ENCODE measurements at regions not wholly inside any gene's neighbourhood (a gene's known extent, or its start where the extent isn't known, plus 50 kb on each side); places are given as distances from the start of the nearest gene placed in this dataset.
A peak's percentile ranks its signal among the peaks of the same experiment; 100 is the strongest.
"Not testable (repeated sequence)": the region's sequence is repeated elsewhere in the genome, so short reads cannot be mapped to it uniquely, and the experiment has no call there.

GRCh38 chr7:136405931-136406777, 429.0 kb upstream of the MTPN start:
- DNase-seq (ENCODE audit: low spot score), result peak; percentile 77

DNA sequence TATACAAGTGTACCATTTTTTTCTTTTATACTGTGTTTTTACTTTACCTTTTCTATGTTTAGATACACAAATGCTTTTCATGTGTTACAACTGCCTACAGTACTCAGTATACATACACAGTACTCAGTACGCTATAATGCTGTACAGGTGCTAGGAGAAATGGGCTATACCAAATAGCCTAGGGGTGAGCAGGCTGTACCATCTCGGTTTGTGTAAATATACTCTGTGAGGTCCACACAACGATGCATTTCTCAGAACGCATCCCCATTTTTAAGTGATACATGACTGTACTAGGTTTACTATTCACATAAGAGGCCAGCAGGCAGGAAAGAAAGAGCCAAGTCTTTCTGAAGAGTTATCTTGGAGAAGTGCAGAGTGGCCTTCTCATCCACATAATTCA, 426.4 kb upstream of the MTPN start:
- peak; percentile 10 for DNase-seq (ENCODE audit: low spot score)

DNA sequence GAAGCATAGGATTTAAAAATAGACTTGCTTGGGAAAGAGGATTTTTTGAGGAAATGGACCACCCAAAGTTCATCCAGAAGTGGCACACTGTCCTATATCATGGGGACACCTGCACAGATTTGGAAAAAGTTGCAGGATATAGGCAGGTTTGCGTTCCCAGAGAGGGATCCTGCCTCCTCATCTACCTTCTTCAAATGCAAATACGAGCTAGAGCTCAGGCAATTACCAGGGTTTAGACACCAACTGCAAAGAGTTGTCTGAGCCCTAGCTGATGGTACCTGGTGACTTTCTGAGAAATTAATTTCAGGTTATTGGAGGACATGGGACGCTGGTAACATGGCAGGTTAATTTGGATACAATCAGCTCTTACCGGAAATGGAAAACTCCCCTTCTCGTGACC, 423.7 kb upstream of the MTPN start:
- no peak for DNase-seq (ENCODE audit: low spot score)

- DNase-seq (ENCODE audit: low spot score), result no peak
These were observed 422.2 kb upstream of the MTPN start for GRCh38 chr7:136399385-136399784.

- DNase-seq (ENCODE audit: low spot score), result no peak
These were observed 415.7 kb upstream of the MTPN start for GRCh38 chr7:136392856-136393255.

DNA sequence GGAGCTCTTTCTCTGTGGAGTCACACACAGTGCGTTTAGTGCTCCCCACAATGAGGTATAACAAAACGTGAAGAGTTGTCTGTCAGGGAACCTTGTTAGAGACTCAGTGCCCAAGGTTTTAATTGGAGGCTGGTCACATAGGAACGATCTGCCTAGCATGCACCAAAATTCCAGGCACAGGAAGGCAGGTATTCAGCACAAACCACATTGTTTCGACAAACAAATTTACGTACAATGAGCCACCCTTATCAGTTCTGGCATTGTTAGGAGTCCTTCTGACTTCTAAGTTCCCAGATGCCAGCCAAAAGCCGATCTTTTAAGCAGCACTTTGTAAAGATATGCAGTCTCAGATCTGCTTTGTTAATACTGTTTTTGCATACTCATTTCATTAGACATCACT, 414.2 kb upstream of the MTPN start:
- DNase-seq (ENCODE audit: low spot score), result no peak

DNA sequence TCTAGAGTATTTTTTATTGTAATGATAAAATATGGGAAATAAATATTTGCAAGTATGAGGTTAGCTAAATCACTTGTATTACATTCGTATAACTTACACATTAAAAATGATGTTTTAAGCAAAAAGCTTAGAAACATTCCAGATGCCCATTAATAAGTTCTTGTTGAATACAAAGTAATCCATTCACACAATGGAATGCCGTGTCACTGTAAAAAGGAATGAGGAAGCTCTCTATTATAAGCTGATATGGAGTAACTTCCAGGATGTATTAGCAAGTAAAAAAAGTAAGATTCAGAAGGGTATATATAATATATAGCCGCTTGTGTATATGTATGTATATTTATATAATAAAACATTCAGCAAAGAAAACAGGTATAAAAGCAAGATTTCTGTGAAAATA, 412.8 kb upstream of the MTPN start:
- no peak for DNase-seq (ENCODE audit: low spot score)

DNA sequence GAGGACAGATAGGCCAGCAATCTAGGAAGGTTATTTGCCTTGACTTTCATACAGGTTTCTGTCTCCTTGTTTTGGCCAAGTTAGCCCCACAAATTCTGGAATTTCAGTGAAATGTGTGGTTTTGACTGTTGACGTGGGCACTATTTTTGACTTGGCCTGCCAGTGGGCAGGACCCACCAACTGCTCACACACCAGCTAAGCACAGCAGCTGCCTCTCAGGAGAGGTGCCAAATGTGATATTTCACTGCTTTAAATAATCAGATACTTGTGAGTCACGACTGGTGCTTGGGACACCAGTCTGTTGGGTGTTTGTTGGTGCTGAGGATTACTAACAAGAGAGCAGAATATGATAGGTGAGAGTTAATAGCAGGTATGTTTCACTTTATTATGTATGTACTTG, 409.7 kb upstream of the MTPN start:
- DNase-seq (ENCODE audit: low spot score), result no peak

DNA sequence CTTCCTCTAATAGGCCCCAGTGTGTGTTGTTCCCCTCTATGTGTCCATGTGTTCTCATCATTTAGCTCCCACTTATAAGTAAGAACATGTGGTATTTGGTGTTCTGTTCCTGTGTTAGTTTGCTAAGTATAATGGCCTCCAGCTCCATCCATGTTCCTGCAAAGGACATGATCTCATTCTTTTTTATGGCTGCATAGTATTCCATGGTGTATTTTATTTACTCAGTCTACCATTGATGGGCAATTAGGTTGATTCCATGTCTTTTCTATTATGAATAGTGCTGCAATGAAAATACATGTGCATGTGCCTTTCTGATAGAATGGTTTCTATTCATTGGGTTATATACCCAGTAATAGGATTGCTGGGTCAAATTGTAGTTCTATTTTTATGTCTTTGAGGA, 394.2 kb upstream of the MTPN start:
- DNase-seq (ENCODE audit: low spot score), result not testable (repeated sequence)

DNA sequence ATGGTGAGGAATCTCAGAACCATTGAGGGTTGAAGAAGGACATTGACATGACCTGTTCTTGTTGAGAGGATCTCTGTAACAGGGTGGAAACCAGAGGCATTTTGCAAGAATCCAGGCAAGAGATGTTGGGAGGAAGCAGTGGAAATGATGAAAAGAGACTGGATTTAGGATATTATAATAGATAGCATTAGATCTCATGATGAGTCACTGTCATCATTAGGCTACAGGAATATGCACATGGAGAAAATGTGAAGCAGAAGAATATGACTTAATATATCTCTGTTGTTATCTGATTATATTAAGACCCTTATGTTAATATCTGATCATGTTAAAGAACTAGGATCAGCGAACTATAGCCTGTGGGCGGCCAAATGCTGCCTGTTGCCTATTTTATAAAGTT, 393.0 kb upstream of the MTPN start:
- no peak for DNase-seq (ENCODE audit: low spot score)

DNA sequence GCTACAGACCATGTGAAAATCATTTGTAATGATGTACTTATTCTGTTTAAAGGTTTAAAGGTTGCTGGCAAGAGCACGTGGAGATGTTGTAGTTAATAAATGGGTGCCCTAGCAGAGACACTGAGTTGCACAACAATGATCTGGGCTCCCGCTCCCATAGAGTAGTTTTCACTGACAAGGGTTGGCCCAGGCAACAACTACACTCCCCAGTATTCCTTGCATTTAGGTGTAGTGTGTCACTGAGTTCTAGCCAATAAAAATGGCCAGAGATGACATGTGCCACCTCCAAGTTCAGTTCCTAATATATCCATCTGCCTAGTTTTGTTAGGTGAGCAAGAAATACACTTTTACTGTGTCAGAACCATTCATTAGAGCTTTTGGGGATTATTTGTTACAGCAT, 392.1 kb upstream of the MTPN start:
- no peak for DNase-seq (ENCODE audit: low spot score)

- no peak for DNase-seq (ENCODE audit: low spot score)
These were observed 382.3 kb upstream of the MTPN start for GRCh38 chr7:136359333-136359903.

GRCh38 chr7:136353287-136353686, 376.1 kb upstream of the MTPN start:
- DNase-seq (ENCODE audit: low spot score), result no peak

- DNase-seq (ENCODE audit: low spot score), result no peak
These were observed 371.5 kb upstream of the MTPN start for GRCh38 chr7:136348542-136349192.

GRCh38 chr7:136348142-136348541, 371.0 kb upstream of the MTPN start:
- no peak for DNase-seq (ENCODE audit: low spot score)

DNA sequence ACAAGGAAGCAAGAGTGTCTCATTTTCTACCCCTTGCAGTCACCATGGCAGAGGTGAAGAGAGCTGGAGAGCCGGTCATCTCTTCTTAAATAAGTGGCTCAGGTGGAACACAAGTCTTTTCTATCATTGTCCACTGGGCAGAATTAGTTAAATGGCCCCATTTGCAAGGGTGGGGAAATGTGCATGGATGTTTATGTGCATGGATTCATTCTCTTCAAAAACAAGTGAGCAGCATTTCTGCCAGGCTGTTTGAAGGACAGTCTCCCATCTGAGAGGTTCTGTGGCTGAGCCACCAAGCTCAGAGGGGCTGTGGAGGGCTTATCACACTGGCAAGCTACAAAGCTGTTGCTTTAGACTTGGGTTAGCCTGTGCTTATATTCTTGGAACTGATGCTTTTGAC, 370.3 kb upstream of the MTPN start:
- no peak for DNase-seq (ENCODE audit: low spot score)

- DNase-seq (ENCODE audit: low spot score), result no peak
These were observed 365.1 kb upstream of the MTPN start for GRCh38 chr7:136342251-136342650.

GRCh38 chr7:136339464-136339863, 362.3 kb upstream of the MTPN start:
- DNase-seq (ENCODE audit: low spot score), result no peak

DNA sequence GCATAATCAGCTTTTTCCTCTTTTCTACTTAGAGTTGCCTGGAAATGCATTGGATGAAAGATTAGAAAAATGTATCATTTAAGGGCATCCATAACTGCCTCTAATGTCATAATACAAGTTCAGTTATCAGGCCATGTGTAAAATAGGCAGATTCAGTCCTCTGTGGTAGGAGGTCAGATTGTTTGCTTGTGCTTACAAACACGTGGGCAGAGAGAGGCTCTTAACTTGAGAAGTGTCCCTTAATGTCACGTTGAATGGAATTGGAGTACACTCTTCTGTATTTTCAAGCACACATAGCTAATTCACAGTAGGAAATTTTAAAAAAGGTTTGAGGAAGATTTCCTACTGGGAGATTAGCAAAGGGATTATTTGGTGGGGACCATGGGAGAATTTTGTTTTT, 359.8 kb upstream of the MTPN start:
- no peak for DNase-seq (ENCODE audit: low spot score)

- no peak for DNase-seq (ENCODE audit: low spot score)
These were observed 356.5 kb upstream of the MTPN start for GRCh38 chr7:136333636-136334035.

GRCh38 chr7:136326045-136326609, 349.0 kb upstream of the MTPN start:
- DNase-seq (ENCODE audit: low spot score), result no peak

- DNase-seq (ENCODE audit: low spot score), result no peak
These were observed 348.4 kb upstream of the MTPN start for GRCh38 chr7:136325578-136325977.

- DNase-seq (ENCODE audit: low spot score), result no peak
These were observed 347.9 kb upstream of the MTPN start for GRCh38 chr7:136325027-136325426.

Measured in cerebellar cortex (tissue), 1 donor.